ENCODE measurements at regions not wholly inside any gene's neighbourhood (a gene's known extent, or its start where the extent isn't known, plus 50 kb on each side); places are given as distances from the start of the nearest gene placed in this dataset.

- Histone ChIP-seq H2AFZ (ENCODE audit: low read depth, low read length) (no peak overlapping the region), H3K27me3 (ENCODE audit: insufficient read depth, low read length) (no peaks in the 10 kb centered on the region), H3K4me1 (ENCODE audit: insufficient read depth, low read length) (no peaks in the 10 kb centered on the region), H3K4me3 (ENCODE audit: low read length) (no peak overlapping the region), H3K9me3 (ENCODE audit: low read length) (no peaks in the 10 kb centered on the region), H3K36me3 (ENCODE audit: insufficient read depth, low read length) (no peaks in the 10 kb centered on the region)
These were observed 361.5 kb downstream of the EPM2A start for GRCh38 chr6:145373826-145374225.

- Histone ChIP-seq H3K27me3 (ENCODE audit: insufficient read depth, low read length) (no peaks in the 10 kb centered on the region), H3K36me3 (ENCODE audit: insufficient read depth, low read length) (no peaks in the 10 kb centered on the region), H3K4me3 (ENCODE audit: low read length) (no peak overlapping the region), H3K4me1 (ENCODE audit: insufficient read depth, low read length) (no peaks in the 10 kb centered on the region), H2AFZ (ENCODE audit: low read depth, low read length) (no peak overlapping the region), H3K9me3 (ENCODE audit: low read length) (no peaks in the 10 kb centered on the region)
These were observed 360.8 kb downstream of the EPM2A start for GRCh38 chr6:145374570-145374969.

DNA sequence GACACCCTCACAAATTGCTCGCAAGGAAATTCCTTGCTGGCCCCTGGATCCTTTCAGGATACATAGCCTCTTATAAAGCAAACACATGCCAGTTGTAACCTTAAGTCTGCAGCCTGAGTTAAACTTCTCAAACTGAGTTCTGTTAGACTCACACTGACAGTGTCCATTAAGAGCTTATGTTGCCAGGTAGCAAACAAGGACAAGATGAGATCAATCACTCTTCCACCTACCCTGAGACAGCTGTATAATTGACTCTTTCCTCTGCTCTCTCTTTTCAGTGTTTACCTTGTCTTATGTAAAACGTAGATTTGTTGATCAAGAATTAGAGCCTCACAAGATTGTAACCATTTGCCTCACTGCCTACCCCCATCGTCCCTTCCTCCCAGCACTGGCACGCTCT is 359.8 kb downstream of the EPM2A start:
- H2AFZ ChIP-seq (ENCODE audit: low read depth, low read length), result no peak overlapping the region
- no peaks in the 10 kb centered on the region for H3K4me1 ChIP-seq (ENCODE audit: insufficient read depth, low read length)
- H3K4me3 ChIP-seq (ENCODE audit: low read length), result no peak overlapping the region
- H3K27me3 ChIP-seq (ENCODE audit: insufficient read depth, low read length), result no peaks in the 10 kb centered on the region
- H3K9me3 ChIP-seq (ENCODE audit: low read length), result no peaks in the 10 kb centered on the region
- no peaks in the 10 kb centered on the region for H3K36me3 ChIP-seq (ENCODE audit: insufficient read depth, low read length)

DNA sequence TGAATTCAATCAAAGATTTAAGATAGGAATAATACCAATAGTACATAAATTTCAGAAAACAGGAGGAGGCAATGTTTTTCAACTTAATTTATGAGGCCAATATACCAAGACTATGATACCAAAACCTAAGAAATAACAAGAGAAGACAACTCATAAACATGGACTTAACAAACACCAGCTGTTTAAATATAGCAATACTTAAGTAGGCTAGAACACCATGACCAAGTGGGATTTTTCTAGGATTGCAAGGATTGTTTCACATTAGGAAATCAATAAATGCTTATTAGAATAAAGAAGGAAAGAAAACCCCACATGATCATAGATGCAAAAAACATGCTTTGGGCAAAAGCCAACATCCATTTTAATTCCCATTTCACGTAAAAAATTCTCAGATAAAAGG is 355.1 kb downstream of the EPM2A start:
- no peaks in the 10 kb centered on the region for H3K36me3 ChIP-seq (ENCODE audit: insufficient read depth, low read length)
- H3K9me3 ChIP-seq (ENCODE audit: low read length), result no peaks in the 10 kb centered on the region
- H3K4me3 ChIP-seq (ENCODE audit: low read length), result no peak overlapping the region

GRCh38 chr6:145381941-145382340 is 353.4 kb downstream of the EPM2A start:
- H3K9me3 ChIP-seq (ENCODE audit: low read length), result no peaks in the 10 kb centered on the region
- H3K4me1 ChIP-seq (ENCODE audit: insufficient read depth, low read length), result no peaks in the 10 kb centered on the region
- no peak overlapping the region for H3K4me3 ChIP-seq (ENCODE audit: low read length)
- H2AFZ ChIP-seq (ENCODE audit: low read depth, low read length), result no peak overlapping the region
- no peaks in the 10 kb centered on the region for H3K36me3 ChIP-seq (ENCODE audit: insufficient read depth, low read length)
- H3K27me3 ChIP-seq (ENCODE audit: insufficient read depth, low read length), result no peaks in the 10 kb centered on the region

More for the DNA sequence above, 355.1 kb downstream of the EPM2A start:
- H2AFZ ChIP-seq (ENCODE audit: low read depth, low read length), result no peak overlapping the region
- H3K27me3 ChIP-seq (ENCODE audit: insufficient read depth, low read length), result no peaks in the 10 kb centered on the region
- no peaks in the 10 kb centered on the region for H3K4me1 ChIP-seq (ENCODE audit: insufficient read depth, low read length)

GRCh38 chr6:145383428-145383827 is 351.9 kb downstream of the EPM2A start:
- Histone ChIP-seq H3K36me3 (ENCODE audit: insufficient read depth, low read length) (no peaks in the 10 kb centered on the region), H3K9me3 (ENCODE audit: low read length) (no peaks in the 10 kb centered on the region), H3K4me1 (ENCODE audit: insufficient read depth, low read length) (no peaks in the 10 kb centered on the region), H3K27me3 (ENCODE audit: insufficient read depth, low read length) (no peaks in the 10 kb centered on the region), H3K4me3 (ENCODE audit: low read length) (no peak overlapping the region), H2AFZ (ENCODE audit: low read depth, low read length) (no peak overlapping the region)

- Histone ChIP-seq H3K4me1 (ENCODE audit: insufficient read depth, low read length) (no peaks in the 10 kb centered on the region), H3K4me3 (ENCODE audit: low read length) (no peak overlapping the region), H3K36me3 (ENCODE audit: insufficient read depth, low read length) (no peaks in the 10 kb centered on the region), H3K27me3 (ENCODE audit: insufficient read depth, low read length) (no peaks in the 10 kb centered on the region), H2AFZ (ENCODE audit: low read depth, low read length) (no peak overlapping the region), H3K9me3 (ENCODE audit: low read length) (no peaks in the 10 kb centered on the region)
These were observed 350.8 kb downstream of the EPM2A start for GRCh38 chr6:145384503-145384902.

GRCh38 chr6:145396499-145396898 is 338.8 kb downstream of the EPM2A start:
- Histone ChIP-seq H3K4me3 (ENCODE audit: low read length) (no peak overlapping the region), H3K4me1 (ENCODE audit: insufficient read depth, low read length) (no peaks in the 10 kb centered on the region), H3K9me3 (ENCODE audit: low read length) (no peaks in the 10 kb centered on the region), H3K36me3 (ENCODE audit: insufficient read depth, low read length) (no peaks in the 10 kb centered on the region), H2AFZ (ENCODE audit: low read depth, low read length) (no peak overlapping the region), H3K27me3 (ENCODE audit: insufficient read depth, low read length) (no peaks in the 10 kb centered on the region)

- no peaks in the 10 kb centered on the region for H3K27me3 ChIP-seq (ENCODE audit: insufficient read depth, low read length)
- H2AFZ ChIP-seq (ENCODE audit: low read depth, low read length), result no peak overlapping the region
- no peaks in the 10 kb centered on the region for H3K9me3 ChIP-seq (ENCODE audit: low read length)
- H3K4me1 ChIP-seq (ENCODE audit: insufficient read depth, low read length), result no peaks in the 10 kb centered on the region
- no peak overlapping the region for H3K4me3 ChIP-seq (ENCODE audit: low read length)
- no peaks in the 10 kb centered on the region for H3K36me3 ChIP-seq (ENCODE audit: insufficient read depth, low read length)
These were observed 334.8 kb downstream of the EPM2A start for GRCh38 chr6:145400508-145400907.

- no peaks in the 10 kb centered on the region for H3K27me3 ChIP-seq (ENCODE audit: insufficient read depth, low read length)
- no peaks in the 10 kb centered on the region for H3K36me3 ChIP-seq (ENCODE audit: insufficient read depth, low read length)
- H3K4me1 ChIP-seq (ENCODE audit: insufficient read depth, low read length), result no peaks in the 10 kb centered on the region
- H3K4me3 ChIP-seq (ENCODE audit: low read length), result no peak overlapping the region
- H3K9me3 ChIP-seq (ENCODE audit: low read length), result no peaks in the 10 kb centered on the region
- no peak overlapping the region for H2AFZ ChIP-seq (ENCODE audit: low read depth, low read length)
These were observed 330.2 kb downstream of the EPM2A start for GRCh38 chr6:145405006-145405551.

GRCh38 chr6:145406783-145407182 is 328.5 kb downstream of the EPM2A start:
- Histone ChIP-seq H3K4me1 (ENCODE audit: insufficient read depth, low read length) (no peaks in the 10 kb centered on the region), H3K27me3 (ENCODE audit: insufficient read depth, low read length) (no peaks in the 10 kb centered on the region), H3K36me3 (ENCODE audit: insufficient read depth, low read length) (no peaks in the 10 kb centered on the region), H3K4me3 (ENCODE audit: low read length) (no peak overlapping the region), H3K9me3 (ENCODE audit: low read length) (no peaks in the 10 kb centered on the region), H2AFZ (ENCODE audit: low read depth, low read length) (no peak overlapping the region)

- H3K27me3 ChIP-seq (ENCODE audit: insufficient read depth, low read length), result no peaks in the 10 kb centered on the region
- no peaks in the 10 kb centered on the region for H3K4me1 ChIP-seq (ENCODE audit: insufficient read depth, low read length)
- no peak overlapping the region for H2AFZ ChIP-seq (ENCODE audit: low read depth, low read length)
- H3K4me3 ChIP-seq (ENCODE audit: low read length), result no peak overlapping the region
- no peaks in the 10 kb centered on the region for H3K36me3 ChIP-seq (ENCODE audit: insufficient read depth, low read length)
- H3K9me3 ChIP-seq (ENCODE audit: low read length), result no peaks in the 10 kb centered on the region
These were observed 319.7 kb downstream of the EPM2A start for GRCh38 chr6:145415616-145416015.

- Histone ChIP-seq H3K4me1 (ENCODE audit: insufficient read depth, low read length) (no peaks in the 10 kb centered on the region), H3K27me3 (ENCODE audit: insufficient read depth, low read length) (no peaks in the 10 kb centered on the region), H3K4me3 (ENCODE audit: low read length) (no peak overlapping the region), H3K9me3 (ENCODE audit: low read length) (no peaks in the 10 kb centered on the region), H2AFZ (ENCODE audit: low read depth, low read length) (no peak overlapping the region), H3K36me3 (ENCODE audit: insufficient read depth, low read length) (no peaks in the 10 kb centered on the region)
These were observed 314.7 kb downstream of the EPM2A start for GRCh38 chr6:145420599-145420998.

DNA sequence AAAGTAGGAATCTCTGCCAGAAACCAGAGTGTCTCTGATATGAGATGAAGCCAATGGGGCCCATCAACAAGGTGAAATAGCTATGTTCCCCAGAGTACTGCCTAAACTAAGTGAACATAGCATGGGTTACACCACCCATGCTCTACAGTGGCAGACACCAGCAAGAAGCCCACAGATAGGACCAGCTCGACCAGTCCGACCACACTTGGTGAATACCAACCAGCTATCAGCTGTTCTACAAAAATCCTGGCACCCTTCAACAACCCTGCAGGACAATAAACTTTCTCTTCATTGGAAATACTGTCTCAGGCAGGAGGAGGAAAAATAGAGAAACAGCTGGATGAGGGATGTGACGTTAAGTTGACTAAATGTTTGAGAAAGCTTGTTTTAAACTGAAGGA is 311.4 kb downstream of the EPM2A start:
- Histone ChIP-seq H3K27me3 (ENCODE audit: insufficient read depth, low read length) (no peaks in the 10 kb centered on the region), H3K36me3 (ENCODE audit: insufficient read depth, low read length) (no peaks in the 10 kb centered on the region), H3K9me3 (ENCODE audit: low read length) (no peaks in the 10 kb centered on the region), H3K4me3 (ENCODE audit: low read length) (no peak overlapping the region), H2AFZ (ENCODE audit: low read depth, low read length) (no peak overlapping the region), H3K4me1 (ENCODE audit: insufficient read depth, low read length) (peaks cover 8% of the 10 kb centered on the region)

Data from neuron (in vitro differentiated cells).